GM10266 (cell line): ENCODE measurements at regions not wholly inside any gene's neighbourhood (a gene's known extent, or its start where the extent isn't known, plus 50 kb on each side); places are given as distances from the start of the nearest gene placed in this dataset.

Experiments used
- DNase-seq: peaks from one replicate; pipeline ENCODE4 v3.0.0; 2012; ENCODE audit errors: extremely low spot score
- TF ChIP-seq, protein P1 (sequence below): IDR thresholded peaks from 2 replicates; pipeline ENCODE4 v1.5.1; 2012; ENCODE audit warnings: mild to moderate bottlenecking, low read depth; ENCODE audit not compliant: control insufficient read depth, insufficient read depth; ENCODE audit errors: missing control alignments

DNA sequence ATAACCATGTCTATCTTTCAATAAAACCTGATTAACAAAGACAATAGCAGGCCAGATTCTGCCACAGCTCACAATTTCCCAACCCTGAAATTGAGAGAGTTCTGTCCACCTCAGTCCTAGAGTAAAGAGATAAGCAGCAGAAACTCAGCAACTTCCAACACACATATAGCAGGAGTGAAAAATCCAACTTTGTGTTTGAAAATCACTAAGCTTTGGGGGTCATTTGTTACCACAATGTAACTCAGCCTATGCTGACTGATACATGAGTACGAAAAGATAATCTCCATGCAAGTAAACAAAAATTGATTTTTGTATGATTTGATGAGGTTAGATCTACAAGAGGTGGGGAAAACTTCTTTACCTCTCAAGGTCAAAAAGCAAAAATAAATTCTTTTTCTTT lies 231.0 kb upstream of the DAPK1 start:
- TF ChIP-seq, protein P1, sequence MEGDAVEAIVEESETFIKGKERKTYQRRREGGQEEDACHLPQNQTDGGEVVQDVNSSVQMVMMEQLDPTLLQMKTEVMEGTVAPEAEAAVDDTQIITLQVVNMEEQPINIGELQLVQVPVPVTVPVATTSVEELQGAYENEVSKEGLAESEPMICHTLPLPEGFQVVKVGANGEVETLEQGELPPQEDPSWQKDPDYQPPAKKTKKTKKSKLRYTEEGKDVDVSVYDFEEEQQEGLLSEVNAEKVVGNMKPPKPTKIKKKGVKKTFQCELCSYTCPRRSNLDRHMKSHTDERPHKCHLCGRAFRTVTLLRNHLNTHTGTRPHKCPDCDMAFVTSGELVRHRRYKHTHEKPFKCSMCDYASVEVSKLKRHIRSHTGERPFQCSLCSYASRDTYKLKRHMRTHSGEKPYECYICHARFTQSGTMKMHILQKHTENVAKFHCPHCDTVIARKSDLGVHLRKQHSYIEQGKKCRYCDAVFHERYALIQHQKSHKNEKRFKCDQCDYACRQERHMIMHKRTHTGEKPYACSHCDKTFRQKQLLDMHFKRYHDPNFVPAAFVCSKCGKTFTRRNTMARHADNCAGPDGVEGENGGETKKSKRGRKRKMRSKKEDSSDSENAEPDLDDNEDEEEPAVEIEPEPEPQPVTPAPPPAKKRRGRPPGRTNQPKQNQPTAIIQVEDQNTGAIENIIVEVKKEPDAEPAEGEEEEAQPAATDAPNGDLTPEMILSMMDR = no peak
- DNase-seq = no peak

- TF ChIP-seq, protein P1 = no peak
- no peak for DNase-seq
Observed at GRCh38 chr9:87267251-87268070, 230.2 kb upstream of the DAPK1 start.

DNA sequence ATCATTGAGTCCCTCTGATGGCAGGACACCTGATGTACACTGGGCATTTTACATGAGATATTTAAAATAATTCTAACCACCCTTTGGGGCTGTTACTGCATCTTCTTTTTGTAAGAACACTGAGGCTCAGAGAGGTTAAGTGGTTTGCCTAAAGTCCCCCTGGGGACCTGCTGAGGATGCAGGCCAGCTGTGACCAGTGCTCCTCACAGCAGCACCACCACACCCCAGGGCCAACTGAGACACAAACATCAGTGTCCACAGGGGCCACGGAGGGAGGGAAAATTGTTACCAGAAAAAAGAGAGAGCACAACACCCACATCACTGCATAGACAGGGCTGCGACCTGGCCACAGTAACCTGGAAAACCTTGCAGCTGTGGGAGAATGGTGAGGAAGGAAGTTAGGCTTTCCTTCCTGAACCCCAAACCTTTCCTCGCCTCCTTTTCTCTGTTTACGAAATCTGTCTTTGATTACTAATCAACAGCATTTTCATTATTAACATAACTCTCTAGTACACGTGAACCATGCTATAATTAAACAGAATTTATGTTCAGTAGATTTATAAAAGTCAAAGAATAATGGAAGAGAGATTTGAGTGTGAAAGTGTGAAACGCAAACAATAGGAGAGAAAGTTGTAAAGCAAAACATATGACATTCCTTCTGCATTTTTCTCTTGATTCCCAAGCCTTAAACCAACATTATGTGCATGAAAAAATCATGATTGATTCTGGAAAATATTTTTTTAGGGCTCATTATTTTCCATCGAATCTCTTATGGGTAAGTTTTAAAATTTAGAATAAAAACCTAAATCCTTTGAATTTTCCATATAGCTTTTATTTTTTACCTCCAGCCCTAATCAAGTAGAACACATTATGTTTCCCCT lies 228.1 kb upstream of the DAPK1 start:
- no peak for DNase-seq

GRCh38 chr9:87270221-87270847 lies 227.3 kb upstream of the DAPK1 start:
- DNase-seq = no peak
- TF ChIP-seq, protein P1 = no peak

More for the DNA sequence above, 228.1 kb upstream of the DAPK1 start:
- TF ChIP-seq, protein P1 = no peak

GRCh38 chr9:87270848-87271234 lies 226.8 kb upstream of the DAPK1 start:
- TF ChIP-seq, protein P1 = no peak
- DNase-seq = no peak

DNA sequence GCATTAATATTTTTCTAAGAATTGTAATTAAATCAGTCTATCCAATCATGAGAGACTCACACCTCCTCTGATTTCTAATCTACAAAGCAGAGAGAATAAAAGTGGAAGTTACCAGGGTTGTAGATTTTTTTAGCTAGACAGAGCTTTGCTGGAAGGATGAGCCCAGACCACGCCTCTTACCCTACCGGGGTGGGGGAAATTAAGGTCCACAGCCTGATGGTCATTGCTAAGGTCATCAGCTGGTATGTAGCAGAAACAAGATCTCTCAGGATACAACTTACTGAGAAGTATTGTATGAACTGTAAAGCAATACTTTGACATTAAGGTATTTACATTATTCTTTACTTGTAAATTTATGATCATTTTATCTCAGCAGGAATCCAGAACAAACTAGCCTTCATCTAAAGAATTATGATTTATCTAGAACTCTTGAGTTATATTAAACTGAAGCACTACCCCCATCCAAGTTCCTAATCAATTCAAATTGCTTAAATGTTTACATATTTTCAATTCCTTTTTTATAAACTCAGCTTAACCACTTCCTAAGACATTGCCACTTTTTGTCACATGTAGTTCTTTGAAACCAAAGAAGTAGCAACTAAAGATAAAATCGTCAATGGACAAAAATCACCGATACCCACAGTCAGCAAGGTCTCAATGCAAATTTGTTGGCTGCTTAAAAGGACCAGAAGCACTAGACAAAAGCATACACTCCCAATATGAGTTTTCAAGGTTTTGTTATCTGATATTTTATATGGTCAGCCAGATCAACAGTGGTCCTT lies 225.8 kb upstream of the DAPK1 start:
- TF ChIP-seq, protein P1 = no peak
- no peak for DNase-seq
